ENCODE measurements at regions not wholly inside any gene's neighbourhood (a gene's known extent, or its start where the extent isn't known, plus 50 kb on each side); places are given as distances from the start of the nearest gene placed in this dataset.
"Not testable (repeated sequence)": the region's sequence is repeated elsewhere in the genome, so short reads cannot be mapped to it uniquely, and the experiment has no call there.

- no peak for DNase-seq
These were observed 199.5 kb downstream of the TBC1D2B start for GRCh38 chr15:77877869-77878577.

GRCh38 chr15:77876107-77876820 is 201.2 kb downstream of the TBC1D2B start:
- not testable (repeated sequence) for DNase-seq

- DNase-seq = peak; percentile 10 to 64
These were observed 202.3 kb downstream of the TBC1D2B start for GRCh38 chr15:77875066-77875721.

- no peak for DNase-seq
These were observed 203.4 kb downstream of the TBC1D2B start for GRCh38 chr15:77874063-77874462.

- DNase-seq = not testable (repeated sequence)
These were observed 204.7 kb downstream of the TBC1D2B start for GRCh38 chr15:77872521-77873425.

GRCh38 chr15:77871852-77872371 is 205.6 kb downstream of the TBC1D2B start:
- DNase-seq = no peak

- DNase-seq = peak; percentile 27 to 66
These were observed 207.1 kb downstream of the TBC1D2B start for GRCh38 chr15:77870195-77871065.

- no peak for DNase-seq
These were observed 208.3 kb downstream of the TBC1D2B start for GRCh38 chr15:77869021-77869895.

GRCh38 chr15:77868048-77868629 is 209.4 kb downstream of the TBC1D2B start:
- DNase-seq = not testable (repeated sequence)

GRCh38 chr15:77867266-77868047 is 210.1 kb downstream of the TBC1D2B start:
- DNase-seq = no peak

GRCh38 chr15:77866596-77867125 is 210.8 kb downstream of the TBC1D2B start:
- DNase-seq = no peak

- DNase-seq = no peak
These were observed 211.3 kb downstream of the TBC1D2B start for GRCh38 chr15:77866186-77866585.

- DNase-seq = no peak
These were observed 211.8 kb downstream of the TBC1D2B start for GRCh38 chr15:77865701-77866100.

- DNase-seq = no peak
These were observed 212.4 kb downstream of the TBC1D2B start for GRCh38 chr15:77865106-77865610.

- no peak for DNase-seq
These were observed 213.1 kb downstream of the TBC1D2B start for GRCh38 chr15:77864211-77865105.

- DNase-seq = no peak
These were observed 213.9 kb downstream of the TBC1D2B start for GRCh38 chr15:77863491-77864105.

GRCh38 chr15:77862651-77863104 is 214.8 kb downstream of the TBC1D2B start:
- no peak for DNase-seq
